HG02973 (cell line): ENCODE measurements at regions not wholly inside any gene's neighbourhood (a gene's known extent, or its start where the extent isn't known, plus 50 kb on each side); places are given as distances from the start of the nearest gene placed in this dataset.
"Not testable (repeated sequence)": the region's sequence is repeated elsewhere in the genome, so short reads cannot be mapped to it uniquely, and the experiment has no call there.

Experiments
- ATAC-seq: cut with Tn5 transposase; IDR thresholded peaks from one replicate; pipeline ENCODE4 v1.9.1; 2021; ENCODE audit warnings: moderate library complexity; ENCODE audit not compliant: unreplicated experiment

- no peak for ATAC-seq
Observed at GRCh38 chr3:110957247-110958025, 114.2 kb upstream of the NECTIN3 start.

- ATAC-seq, result no peak
Observed at GRCh38 chr3:110958313-110959147, 113.1 kb upstream of the NECTIN3 start.

GRCh38 chr3:110965976-110966375 lies 105.6 kb upstream of the NECTIN3 start:
- ATAC-seq, result no peak

- ATAC-seq, result no peak
Observed at GRCh38 chr3:110966966-110967663, 104.5 kb upstream of the NECTIN3 start.

- no peak for ATAC-seq
Observed at GRCh38 chr3:110968076-110968475, 103.5 kb upstream of the NECTIN3 start.

- ATAC-seq, result no peak
Observed at GRCh38 chr3:110969229-110970211, 102.1 kb upstream of the NECTIN3 start.

- ATAC-seq, result no peak
Observed at GRCh38 chr3:110971010-110971601, 100.5 kb upstream of the NECTIN3 start.

- ATAC-seq, result no peak
Observed at GRCh38 chr3:110973263-110973895, 98.2 kb upstream of the NECTIN3 start.

- ATAC-seq, result no peak
Observed at GRCh38 chr3:110974902-110975301, 96.7 kb upstream of the NECTIN3 start.

- ATAC-seq, result no peak
Observed at GRCh38 chr3:110984456-110985250, 87.0 kb upstream of the NECTIN3 start.

- ATAC-seq, result no peak
Observed at GRCh38 chr3:110989446-110989845, 82.2 kb upstream of the NECTIN3 start.

GRCh38 chr3:110995461-110996231 lies 76.0 kb upstream of the NECTIN3 start:
- no peak for ATAC-seq

- not testable (repeated sequence) for ATAC-seq
Observed at GRCh38 chr3:110998766-110999165, 72.8 kb upstream of the NECTIN3 start.

- not testable (repeated sequence) for ATAC-seq
Observed at GRCh38 chr3:111006485-111006884, 65.1 kb upstream of the NECTIN3 start.

- ATAC-seq, result no peak
Observed at GRCh38 chr3:111012388-111013248, 59.0 kb upstream of the NECTIN3 start.
